SJCRH30 (cell line): ENCODE measurements at regions not wholly inside any gene's neighbourhood (a gene's known extent, or its start where the extent isn't known, plus 50 kb on each side); places are given as distances from the start of the nearest gene placed in this dataset.

ENCODE experiments used
- DNase-seq, 2 experiments: peaks; one replicate each; pipeline ENCODE4 v3.0.0-alpha.2; 2015 to 2020
- H3K27ac ChIP-seq: fragments of 250-450 bp; sonication (Bioruptor Pico); 2 replicates; pipeline ENCODE4 v1.5.1; 2020; ENCODE audit warnings: mild to moderate bottlenecking, moderate library complexity
- H3K27me3 ChIP-seq: fragments of 250-450 bp; sonication (Bioruptor Pico); 2 replicates; pipeline ENCODE4 v1.5.1; 2020; ENCODE audit warnings: mild to moderate bottlenecking, moderate library complexity
- H3K36me3 ChIP-seq: fragments of 250-450 bp; sonication (Bioruptor Pico); 2 replicates; pipeline ENCODE4 v1.5.1; 2020; ENCODE audit warnings: mild to moderate bottlenecking, moderate library complexity
- H3K4me1 ChIP-seq: fragments of 250-450 bp; sonication (Bioruptor Pico); 2 replicates; pipeline ENCODE4 v1.5.1; 2020; ENCODE audit warnings: mild to moderate bottlenecking, moderate library complexity
- H3K4me3 ChIP-seq: fragments of 250-450 bp; sonication (Bioruptor Pico); 2 replicates; pipeline ENCODE4 v1.5.1; 2020; ENCODE audit warnings: mild to moderate bottlenecking, moderate library complexity
- H3K9me3 ChIP-seq: fragments of 250-450 bp; sonication (Bioruptor Pico); replicated peaks from 2 replicates; pipeline ENCODE4 v1.5.1; 2020; ENCODE audit warnings: mild to moderate bottlenecking, moderate library complexity

- no peaks in the 10 kb centered on the region for H3K4me1 ChIP-seq
- H3K4me3 ChIP-seq, result no peak overlapping the region
- no peaks in the 10 kb centered on the region for H3K9me3 ChIP-seq
- 0 out of 2 replicates have a peak, but pooled peaks cover 3% of the 10 kb centered on the region for H3K27me3 ChIP-seq
- no peak for DNase-seq
- H3K36me3 ChIP-seq, result no peaks in the 10 kb centered on the region
- H3K27ac ChIP-seq, result no peak overlapping the region
Observed at GRCh38 chr7:68509054-68509453, 1089.2 kb upstream of the AUTS2 start.

GRCh38 chr7:68509603-68510002 lies 1088.7 kb upstream of the AUTS2 start:
- no peak overlapping the region for H3K27ac ChIP-seq
- no peak for DNase-seq
- H3K9me3 ChIP-seq, result no peaks in the 10 kb centered on the region
- 0 out of 2 replicates have a peak, but pooled peaks cover 3% of the 10 kb centered on the region for H3K27me3 ChIP-seq
- H3K4me3 ChIP-seq, result no peak overlapping the region
- H3K4me1 ChIP-seq, result no peaks in the 10 kb centered on the region
- H3K36me3 ChIP-seq, result no peaks in the 10 kb centered on the region

GRCh38 chr7:68511281-68511680 lies 1087.0 kb upstream of the AUTS2 start:
- Histone ChIP-seq H3K9me3 (no peaks in the 10 kb centered on the region), H3K4me3 (no peak overlapping the region), H3K4me1 (no peaks in the 10 kb centered on the region), H3K36me3 (no peaks in the 10 kb centered on the region), H3K27me3 (0 out of 2 replicates have a peak, but pooled peaks cover 3% of the 10 kb centered on the region), H3K27ac (no peak overlapping the region)
- DNase-seq, result peak; percentile 9 to 36

- Histone ChIP-seq H3K4me1 (no peaks in the 10 kb centered on the region), H3K36me3 (no peaks in the 10 kb centered on the region), H3K27ac (no peak overlapping the region), H3K27me3 (0 out of 2 replicates have a peak, but pooled peaks cover 3% of the 10 kb centered on the region), H3K9me3 (no peaks in the 10 kb centered on the region), H3K4me3 (no peak overlapping the region)
- no peak for DNase-seq
Observed at GRCh38 chr7:68512466-68512865, 1085.8 kb upstream of the AUTS2 start.

GRCh38 chr7:68518060-68518459 lies 1080.2 kb upstream of the AUTS2 start:
- Histone ChIP-seq H3K4me1 (no peaks in the 10 kb centered on the region), H3K36me3 (no peaks in the 10 kb centered on the region), H3K4me3 (no peak overlapping the region), H3K27ac (no peak overlapping the region), H3K9me3 (no peaks in the 10 kb centered on the region), H3K27me3 (no peaks in the 10 kb centered on the region)
- DNase-seq, result no peak

- H3K27me3 ChIP-seq, result no peaks in the 10 kb centered on the region
- no peak overlapping the region for H3K27ac ChIP-seq
- no peak overlapping the region for H3K4me3 ChIP-seq
- H3K36me3 ChIP-seq, result no peaks in the 10 kb centered on the region
- no peaks in the 10 kb centered on the region for H3K9me3 ChIP-seq
- H3K4me1 ChIP-seq, result no peaks in the 10 kb centered on the region
- no peak for DNase-seq
Observed at GRCh38 chr7:68524126-68524525, 1074.1 kb upstream of the AUTS2 start.

- Histone ChIP-seq H3K9me3 (0 out of 2 replicates have a peak, but pooled peaks cover 3% of the 10 kb centered on the region), H3K36me3 (no peaks in the 10 kb centered on the region), H3K27ac (no peak overlapping the region), H3K27me3 (0 out of 2 replicates have a peak, but pooled peaks cover 9% of the 10 kb centered on the region), H3K4me1 (no peaks in the 10 kb centered on the region), H3K4me3 (no peak overlapping the region)
- no peak for DNase-seq
Observed at GRCh38 chr7:68529221-68529620, 1069.1 kb upstream of the AUTS2 start.

GRCh38 chr7:68535266-68535665 lies 1063.0 kb upstream of the AUTS2 start:
- Histone ChIP-seq H3K9me3 (0 out of 2 replicates have a peak, but pooled peaks cover 3% of the 10 kb centered on the region), H3K27ac (no peak overlapping the region), H3K4me3 (no peak overlapping the region), H3K36me3 (no peaks in the 10 kb centered on the region), H3K27me3 (peaks cover 5% of the 10 kb centered on the region; the same call in 1 of the 2 replicates), H3K4me1 (no peaks in the 10 kb centered on the region)
- DNase-seq, result no peak

GRCh38 chr7:68537051-68537773 lies 1061.1 kb upstream of the AUTS2 start:
- H3K4me3 ChIP-seq, result no peak overlapping the region
- no peak overlapping the region for H3K27ac ChIP-seq
- DNase-seq, result no peak
- H3K27me3 ChIP-seq, result no peaks in the 10 kb centered on the region; the same call in 1 of the 2 replicates
- no peaks in the 10 kb centered on the region for H3K36me3 ChIP-seq
- no peaks in the 10 kb centered on the region for H3K9me3 ChIP-seq
- no peaks in the 10 kb centered on the region for H3K4me1 ChIP-seq

GRCh38 chr7:68537774-68538071 lies 1060.6 kb upstream of the AUTS2 start:
- H3K9me3 ChIP-seq, result no peaks in the 10 kb centered on the region
- H3K27ac ChIP-seq, result no peak overlapping the region
- H3K4me3 ChIP-seq, result no peak overlapping the region
- no peaks in the 10 kb centered on the region for H3K36me3 ChIP-seq
- H3K4me1 ChIP-seq, result no peaks in the 10 kb centered on the region
- no peaks in the 10 kb centered on the region; the same call in 1 of the 2 replicates for H3K27me3 ChIP-seq
- DNase-seq, result no peak

GRCh38 chr7:68542831-68543230 lies 1055.4 kb upstream of the AUTS2 start:
- Histone ChIP-seq H3K4me3 (no peak overlapping the region), H3K9me3 (no peaks in the 10 kb centered on the region), H3K27me3 (peaks cover 3% of the 10 kb centered on the region; the same call in 1 of the 2 replicates), H3K36me3 (no peaks in the 10 kb centered on the region), H3K27ac (no peak overlapping the region), H3K4me1 (no peaks in the 10 kb centered on the region)
- no peak for DNase-seq

GRCh38 chr7:68544851-68545250 lies 1053.4 kb upstream of the AUTS2 start:
- Histone ChIP-seq H3K4me3 (no peak overlapping the region), H3K27me3 (peaks cover 3% of the 10 kb centered on the region; the same call in 1 of the 2 replicates), H3K27ac (no peak overlapping the region), H3K9me3 (no peaks in the 10 kb centered on the region), H3K36me3 (no peaks in the 10 kb centered on the region), H3K4me1 (no peaks in the 10 kb centered on the region)
- DNase-seq, result no peak

- Histone ChIP-seq H3K4me1 (no peaks in the 10 kb centered on the region), H3K27ac (no peak overlapping the region), H3K36me3 (no peaks in the 10 kb centered on the region), H3K4me3 (no peak overlapping the region), H3K9me3 (no peaks in the 10 kb centered on the region), H3K27me3 (peaks cover 3% of the 10 kb centered on the region; the same call in 1 of the 2 replicates)
- DNase-seq, result no peak
Observed at GRCh38 chr7:68547181-68547580, 1051.1 kb upstream of the AUTS2 start.

GRCh38 chr7:68547799-68548198 lies 1050.5 kb upstream of the AUTS2 start:
- Histone ChIP-seq H3K4me1 (no peaks in the 10 kb centered on the region), H3K36me3 (no peaks in the 10 kb centered on the region), H3K27me3 (peaks cover 3% of the 10 kb centered on the region; the same call in 1 of the 2 replicates), H3K4me3 (no peak overlapping the region), H3K9me3 (no peaks in the 10 kb centered on the region), H3K27ac (no peak overlapping the region)
- no peak for DNase-seq

- H3K4me3 ChIP-seq, result no peak overlapping the region
- no peaks in the 10 kb centered on the region for H3K36me3 ChIP-seq
- no peak for DNase-seq
- no peaks in the 10 kb centered on the region for H3K4me1 ChIP-seq
- no peaks in the 10 kb centered on the region for H3K9me3 ChIP-seq
- H3K27me3 ChIP-seq, result peaks cover 3% of the 10 kb centered on the region; the same call in 1 of the 2 replicates
- H3K27ac ChIP-seq, result no peak overlapping the region
Observed at GRCh38 chr7:68550027-68550426, 1048.2 kb upstream of the AUTS2 start.

GRCh38 chr7:68550635-68551034 lies 1047.6 kb upstream of the AUTS2 start:
- H3K4me1 ChIP-seq, result no peaks in the 10 kb centered on the region
- no peaks in the 10 kb centered on the region for H3K9me3 ChIP-seq
- no peak overlapping the region for H3K27ac ChIP-seq
- no peaks in the 10 kb centered on the region for H3K36me3 ChIP-seq
- no peak overlapping the region for H3K4me3 ChIP-seq
- DNase-seq, result no peak
- H3K27me3 ChIP-seq, result peaks cover 3% of the 10 kb centered on the region; the same call in 1 of the 2 replicates
